SK-N-MC (cell line): ENCODE measurements at regions not wholly inside any gene's neighbourhood (a gene's known extent, or its start where the extent isn't known, plus 50 kb on each side); places are given as distances from the start of the nearest gene placed in this dataset.
A peak's percentile ranks its signal among the peaks of the same experiment; 100 is the strongest.

Experiments
- DNase-seq: peaks from one replicate; pipeline ENCODE4 v3.0.0-alpha.2; 2011; ENCODE audit warnings: low read depth, low spot score
- H3K27ac ChIP-seq: fragments of 200-600 bp; sonication (generic); 2 replicates; pipeline ENCODE4 v1.5.1; 2016; ENCODE audit warnings: mixed run types
- H3K36me3 ChIP-seq: fragments of 200-600 bp; sonication (generic); 2 replicates; pipeline ENCODE4 v1.6.1; 2017; ENCODE audit warnings: antibody characterized with exemption, low read length, mixed read lengths; ENCODE audit not compliant: insufficient read depth
- H3K4me3 ChIP-seq: fragments of 200-600 bp; sonication (generic); 2 replicates; pipeline ENCODE4 v1.5.1; 2016
- H3K9ac ChIP-seq: fragments of 200-600 bp; sonication (generic); 2 replicates; pipeline ENCODE4 v1.8.0; 2017; ENCODE audit warnings: mixed run types, mixed read lengths; ENCODE audit not compliant: insufficient read length
- H3K9me3 ChIP-seq: fragments of 200-600 bp; sonication (generic); 2 replicates; pipeline ENCODE4 v1.6.1; 2017; ENCODE audit warnings: low read depth, mild to moderate bottlenecking, antibody characterized with exemption, low read length, moderate library complexity, mixed read lengths
- EZH2 ChIP-seq: fragments of 200-600 bp; sonication (generic); IDR thresholded peaks from one replicate; pipeline ENCODE4 v1.6.1; 2017; ENCODE audit warnings: antibody characterized with exemption
- FOXP2 ChIP-seq: optimal IDR thresholded peaks from 2 replicates; pipeline ENCODE3; 2011; ENCODE audit warnings: mild to moderate bottlenecking, moderate library complexity; ENCODE audit not compliant: insufficient read depth; ENCODE audit errors: extremely low read length, control extremely low read depth
- POLR2AphosphoS5 ChIP-seq: IDR thresholded peaks from 2 replicates; pipeline ENCODE4 v1.6.1; 2012; ENCODE audit warnings: mild to moderate bottlenecking, low read depth, low read length, borderline replicate concordance

- Histone ChIP-seq H3K9ac (no peak overlapping the region), H3K9me3 (no peaks in the 10 kb centered on the region), H3K27ac (no peak overlapping the region), H3K4me3 (no peak overlapping the region), H3K36me3 (no peaks in the 10 kb centered on the region)
- DNase-seq, result no peak
- TF ChIP-seq FOXP2 (no peak), EZH2 (no peak), POLR2AphosphoS5 (no peak)
These were observed 53.6 kb upstream of the EPCAM start for GRCh38 chr2:47315475-47315874.

GRCh38 chr2:47313728-47314127 lies 55.4 kb upstream of the EPCAM start:
- no peak for DNase-seq

GRCh38 chr2:47313141-47313691 lies 55.9 kb upstream of the EPCAM start:
- Histone ChIP-seq H3K27ac (no peak overlapping the region), H3K36me3 (no peaks in the 10 kb centered on the region), H3K9me3 (no peaks in the 10 kb centered on the region), H3K9ac (no peak overlapping the region), H3K4me3 (no peak overlapping the region)
- no peak for DNase-seq
- no peak for TF ChIP-seq POLR2AphosphoS5
- TF ChIP-seq EZH2, result no peak
- TF ChIP-seq FOXP2, result no peak

More at GRCh38 chr2:47313728-47314127, 55.4 kb upstream of the EPCAM start:
- H3K9ac ChIP-seq, result no peak overlapping the region
- no peaks in the 10 kb centered on the region for H3K9me3 ChIP-seq
- TF ChIP-seq FOXP2, result no peak
- no peak for TF ChIP-seq POLR2AphosphoS5
- TF ChIP-seq EZH2, result no peak
- no peaks in the 10 kb centered on the region for H3K36me3 ChIP-seq
- H3K27ac ChIP-seq, result no peak overlapping the region
- no peak overlapping the region for H3K4me3 ChIP-seq

- Histone ChIP-seq H3K27ac (no peak overlapping the region), H3K4me3 (no peak overlapping the region), H3K9me3 (no peaks in the 10 kb centered on the region), H3K9ac (no peak overlapping the region), H3K36me3 (no peaks in the 10 kb centered on the region)
- no peak for DNase-seq
- no peak for TF ChIP-seq POLR2AphosphoS5
- no peak for TF ChIP-seq FOXP2
- no peak for TF ChIP-seq EZH2
These were observed 56.6 kb upstream of the EPCAM start for GRCh38 chr2:47312491-47312850.

- Histone ChIP-seq H3K9ac (no peak overlapping the region), H3K9me3 (no peaks in the 10 kb centered on the region), H3K27ac (no peak overlapping the region), H3K4me3 (no peak overlapping the region), H3K36me3 (no peaks in the 10 kb centered on the region)
- no peak for TF ChIP-seq FOXP2
- no peak for TF ChIP-seq EZH2
- no peak for TF ChIP-seq POLR2AphosphoS5
- DNase-seq, result no peak
These were observed 57.2 kb upstream of the EPCAM start for GRCh38 chr2:47311764-47312490.

GRCh38 chr2:47310801-47311560 lies 58.1 kb upstream of the EPCAM start:
- H3K9ac ChIP-seq, result no peak overlapping the region

GRCh38 chr2:47309952-47310800 lies 58.9 kb upstream of the EPCAM start:
- no peaks in the 10 kb centered on the region for H3K9me3 ChIP-seq
- H3K9ac ChIP-seq, result peak overlapping the region; percentile 29
- H3K36me3 ChIP-seq, result no peaks in the 10 kb centered on the region
- TF ChIP-seq FOXP2 (no peak), EZH2 (no peak), POLR2AphosphoS5 (no peak)
- 0 out of 2 replicates have a peak overlapping the region, but pooled peaks have one; percentile 35 for H3K27ac ChIP-seq
- H3K4me3 ChIP-seq, result no peak overlapping the region
- peak; percentile 40 for DNase-seq

More at GRCh38 chr2:47310801-47311560, 58.1 kb upstream of the EPCAM start:
- no peak for TF ChIP-seq EZH2
- TF ChIP-seq POLR2AphosphoS5, result no peak
- no peak for TF ChIP-seq FOXP2
- no peak overlapping the region for H3K4me3 ChIP-seq
- no peaks in the 10 kb centered on the region for H3K9me3 ChIP-seq
- H3K36me3 ChIP-seq, result no peaks in the 10 kb centered on the region
- H3K27ac ChIP-seq, result no peak overlapping the region
- DNase-seq, result no peak
